MCF 10A (cell line): ENCODE measurements at regions not wholly inside any gene's neighbourhood (a gene's known extent, or its start where the extent isn't known, plus 50 kb on each side); places are given as distances from the start of the nearest gene placed in this dataset.

Source experiments
- BruUV-seq: library from RNA; stranded (reverse); fragments of 400-500 nt; replicated peaks from 2 replicates; lab custom pipeline; 2021; lab: Mats Ljungman, UMichigan
- CTCF ChIA-PET: fragments of 300-600 bp; sonication (Branson Sonifier 250); formaldehyde crosslinking; extraction: SDS; loops from one replicate; lab custom pipeline; 2021; ENCODE audit warnings: antibody characterized with exemption, inconsistent platforms; lab: Yijun Ruan, JAX
- POLR2A ChIA-PET: fragments of 300-600, 350-650 bp; sonication (Branson Sonifier 250); formaldehyde crosslinking; extraction: SDS; loops from one replicate; lab custom pipeline; 2020; ENCODE audit warnings: antibody characterized with exemption, inconsistent platforms; lab: Yijun Ruan, JAX
- DNase-seq: peaks from one replicate; pipeline ENCODE4 v3.0.0-alpha.2; 2018; ENCODE audit not compliant: unreplicated experiment
- H3K27ac Mint-ChIP-seq: one replicate; pipeline ENCODE4 v1.8.0; 2022; ENCODE audit warnings: mild to moderate bottlenecking, low read depth, mixed read lengths; ENCODE audit not compliant: unreplicated experiment
- H3K27me3 Mint-ChIP-seq: one replicate; pipeline ENCODE4 v1.8.0; 2022; ENCODE audit warnings: mixed read lengths; ENCODE audit not compliant: insufficient read depth, unreplicated experiment
- H3K36me3 Mint-ChIP-seq: one replicate; pipeline ENCODE4 v1.8.0; 2022; ENCODE audit warnings: mild to moderate bottlenecking, moderate library complexity, mixed read lengths; ENCODE audit not compliant: insufficient read depth, unreplicated experiment
- H3K4me1 Mint-ChIP-seq: one replicate; pipeline ENCODE4 v1.8.0; 2022; ENCODE audit warnings: mixed read lengths; ENCODE audit not compliant: insufficient read depth, unreplicated experiment
- H3K4me3 Mint-ChIP-seq: one replicate; pipeline ENCODE4 v1.8.0; 2022; ENCODE audit warnings: mild to moderate bottlenecking, moderate library complexity, mixed read lengths; ENCODE audit not compliant: unreplicated experiment
- H3K9me3 Mint-ChIP-seq: one replicate; pipeline ENCODE4 v1.8.0; 2022; ENCODE audit warnings: mixed read lengths; ENCODE audit not compliant: unreplicated experiment
- CTCF ChIP-seq: fragments of 200-600 bp; IDR thresholded peaks from one replicate; pipeline ENCODE4 v1.8.0; 2022; ENCODE audit warnings: antibody characterized with exemption, mild to moderate bottlenecking; ENCODE audit not compliant: unreplicated experiment
- intact Hi-C: fragments of 100-400 bp; cut with micrococcal nuclease; formaldehyde crosslinking; loops from 2 replicates; pipeline ENCODE4 v1.14.1; 2022

- no peaks in the 10 kb centered on the region for H3K36me3 Mint-ChIP-seq
- H3K4me3 Mint-ChIP-seq = no peak overlapping the region
- CTCF ChIA-PET = no interaction called here
- H3K27me3 Mint-ChIP-seq = peaks cover 100% of the 10 kb centered on the region
- no TSS peak for BruUV-seq
- no peak for DNase-seq
- POLR2A ChIA-PET = no interaction called here
- no peaks in the 10 kb centered on the region for H3K4me1 Mint-ChIP-seq
- no peak overlapping the region for H3K27ac Mint-ChIP-seq
- TF ChIP-seq CTCF = no peak
- H3K9me3 Mint-ChIP-seq = no peaks in the 10 kb centered on the region
- intact Hi-C loops = no loop called here
Measured at GRCh38 chr7:79911420-79911819, 223.2 kb upstream of the GNAI1 start.

- TF ChIP-seq CTCF = no peak
- no peaks in the 10 kb centered on the region for H3K4me1 Mint-ChIP-seq
- no peak overlapping the region for H3K27ac Mint-ChIP-seq
- H3K36me3 Mint-ChIP-seq = no peaks in the 10 kb centered on the region
- intact Hi-C loops = no loop called here
- H3K4me3 Mint-ChIP-seq = no peak overlapping the region
- H3K9me3 Mint-ChIP-seq = no peaks in the 10 kb centered on the region
- no peak for DNase-seq
- CTCF ChIA-PET = no interaction called here
- POLR2A ChIA-PET = no interaction called here
- BruUV-seq = no TSS peak
- H3K27me3 Mint-ChIP-seq = peaks cover 87% of the 10 kb centered on the region
Measured at GRCh38 chr7:79909176-79909575, 225.5 kb upstream of the GNAI1 start.

GRCh38 chr7:79897166-79897565, 237.5 kb upstream of the GNAI1 start:
- Mint-ChIP-seq H3K27ac (no peak overlapping the region), H3K36me3 (no peaks in the 10 kb centered on the region), H3K4me1 (no peaks in the 10 kb centered on the region), H3K4me3 (no peak overlapping the region), H3K9me3 (no peaks in the 10 kb centered on the region), H3K27me3 (peaks cover 74% of the 10 kb centered on the region)
- no peak for TF ChIP-seq CTCF
- ChIA-PET CTCF (no interaction called here), POLR2A (no interaction called here)
- BruUV-seq = no TSS peak
- intact Hi-C loops = no loop called here
- DNase-seq = no peak

GRCh38 chr7:79893991-79894390, 240.6 kb upstream of the GNAI1 start:
- no peak for TF ChIP-seq CTCF
- no peak for DNase-seq
- ChIA-PET POLR2A (no interaction called here), CTCF (no interaction called here)
- H3K27me3 Mint-ChIP-seq = peaks cover 100% of the 10 kb centered on the region
- no TSS peak for BruUV-seq
- no peaks in the 10 kb centered on the region for H3K36me3 Mint-ChIP-seq
- H3K9me3 Mint-ChIP-seq = no peaks in the 10 kb centered on the region
- H3K27ac Mint-ChIP-seq = no peak overlapping the region
- no peaks in the 10 kb centered on the region for H3K4me1 Mint-ChIP-seq
- no peak overlapping the region for H3K4me3 Mint-ChIP-seq
- intact Hi-C loops = no loop called here
